A172 (cell line): ENCODE measurements at regions not wholly inside any gene's neighbourhood (a gene's known extent, or its start where the extent isn't known, plus 50 kb on each side); places are given as distances from the start of the nearest gene placed in this dataset.

ENCODE experiments used
- DNase-seq: peaks from one replicate; pipeline ENCODE4 v3.0.0-alpha.2; 2015; ENCODE audit warnings: low spot score

DNA sequence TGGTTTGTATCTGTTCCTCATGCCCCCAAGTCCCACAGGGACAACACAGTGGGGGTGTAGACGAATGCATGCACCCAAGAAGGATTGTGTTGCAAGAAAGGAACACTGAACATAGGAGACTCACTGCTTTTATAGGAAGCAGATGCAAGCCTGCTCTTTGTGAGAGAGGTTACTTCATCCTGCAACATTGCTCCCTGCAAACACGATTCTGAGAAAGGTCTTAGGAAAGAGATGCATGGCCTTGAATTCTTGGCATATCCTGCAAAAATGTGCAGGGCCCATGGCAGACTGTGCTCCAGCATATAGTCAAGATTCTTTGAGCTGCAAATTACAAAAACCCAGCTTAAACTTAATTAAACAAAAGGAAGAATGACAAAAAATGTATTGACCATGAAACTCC, 312.2 kb upstream of the MGAT5 start:
- DNase-seq, result no peak

DNA sequence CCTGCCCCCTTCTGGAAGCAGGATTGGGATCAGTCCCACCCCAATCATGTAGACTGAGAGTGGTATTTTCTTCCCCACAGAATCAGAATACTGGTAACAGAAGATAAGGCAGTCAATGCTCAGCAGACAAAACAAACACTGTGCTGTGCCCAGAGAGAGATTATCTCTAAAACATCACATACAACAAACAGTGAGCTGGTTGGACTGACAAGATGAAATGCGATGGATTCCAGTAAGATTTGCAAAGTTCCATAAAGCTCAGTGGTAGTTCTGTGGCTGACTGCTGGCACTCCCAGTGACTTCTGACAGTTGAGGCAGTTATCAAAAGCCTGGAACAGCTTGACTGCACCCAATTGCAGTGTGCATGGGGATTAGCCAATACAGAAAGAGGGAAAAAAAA, 311.5 kb upstream of the MGAT5 start:
- no peak for DNase-seq

DNA sequence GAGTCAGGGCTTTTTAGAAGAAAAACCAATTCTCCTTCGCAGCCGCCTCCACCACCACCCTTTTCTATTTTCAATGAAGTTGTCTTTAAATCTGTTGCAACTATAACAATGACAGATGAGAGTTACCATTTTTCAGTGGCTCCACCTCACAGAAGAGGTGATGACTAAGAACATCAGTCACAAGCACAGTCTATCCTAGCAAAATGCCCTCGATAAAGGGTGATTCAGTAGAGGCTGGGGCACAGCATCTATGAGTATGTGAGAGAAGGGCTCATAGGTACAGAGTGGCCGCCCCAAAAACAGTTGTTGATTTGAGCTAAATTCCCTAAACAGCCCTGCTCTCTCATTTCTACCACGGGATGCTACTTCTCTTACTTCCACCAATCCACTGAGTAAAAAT, 310.8 kb upstream of the MGAT5 start:
- no peak for DNase-seq

DNA sequence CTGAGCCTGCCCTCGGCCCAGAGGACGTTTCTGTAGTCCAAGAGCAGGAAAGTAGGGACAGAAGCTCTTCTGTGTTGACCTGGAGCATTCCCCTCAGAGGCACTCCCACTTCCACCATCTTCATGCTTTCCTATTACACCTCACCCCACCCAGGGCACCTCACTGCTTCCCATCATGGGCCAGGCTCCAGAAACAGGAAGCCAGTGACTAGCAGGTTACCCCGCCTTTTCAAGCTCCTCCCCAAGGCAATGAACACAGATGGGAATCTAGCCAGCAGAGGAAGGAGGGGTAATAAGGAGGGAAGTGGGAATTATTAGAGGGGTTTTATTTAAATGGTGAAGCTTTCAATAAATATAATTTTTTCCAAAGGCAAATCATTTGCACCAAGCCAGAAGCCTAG, 308.8 kb upstream of the MGAT5 start:
- no peak for DNase-seq

- DNase-seq, result no peak
These were observed 306.8 kb upstream of the MGAT5 start for GRCh38 chr2:133947057-133947456.

DNA sequence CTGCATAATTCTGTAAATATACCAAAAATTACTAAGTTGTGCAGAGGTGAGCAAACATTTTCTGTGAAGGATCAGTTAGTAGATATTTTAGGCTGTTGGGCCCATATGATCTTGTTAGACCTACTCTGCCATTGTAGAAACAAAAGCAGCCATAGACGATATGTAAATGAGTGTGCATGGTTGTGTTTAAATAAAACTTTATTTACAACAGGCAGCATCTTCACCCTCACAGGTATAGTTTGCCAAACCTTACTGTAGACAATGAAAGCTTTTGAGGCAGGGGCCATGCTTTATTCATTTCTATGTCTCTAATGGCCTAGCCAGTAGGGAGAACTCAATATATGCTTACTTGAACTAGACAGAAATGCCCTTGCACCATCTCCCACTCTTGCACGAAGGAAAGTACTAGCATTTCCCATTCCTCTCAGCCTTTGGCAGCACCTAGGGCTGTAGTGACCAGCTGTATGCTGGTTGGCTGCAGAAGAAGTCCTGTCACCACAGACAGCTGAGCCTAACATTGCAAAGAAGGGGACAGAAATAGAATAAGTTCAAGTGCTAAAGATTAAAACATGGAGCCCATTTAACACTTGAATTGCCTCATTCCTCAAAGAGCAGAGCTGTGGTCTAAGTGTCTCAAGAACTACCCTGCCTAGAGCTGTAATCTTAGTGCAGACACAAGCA, 305.1 kb upstream of the MGAT5 start:
- no peak for DNase-seq

GRCh38 chr2:133949595-133949994, 304.3 kb upstream of the MGAT5 start:
- DNase-seq, result no peak

- no peak for DNase-seq
These were observed 302.7 kb upstream of the MGAT5 start for GRCh38 chr2:133951209-133951608.

- DNase-seq, result no peak
These were observed 301.5 kb upstream of the MGAT5 start for GRCh38 chr2:133952420-133952819.

- DNase-seq, result no peak
These were observed 301.0 kb upstream of the MGAT5 start for GRCh38 chr2:133952896-133953295.

DNA sequence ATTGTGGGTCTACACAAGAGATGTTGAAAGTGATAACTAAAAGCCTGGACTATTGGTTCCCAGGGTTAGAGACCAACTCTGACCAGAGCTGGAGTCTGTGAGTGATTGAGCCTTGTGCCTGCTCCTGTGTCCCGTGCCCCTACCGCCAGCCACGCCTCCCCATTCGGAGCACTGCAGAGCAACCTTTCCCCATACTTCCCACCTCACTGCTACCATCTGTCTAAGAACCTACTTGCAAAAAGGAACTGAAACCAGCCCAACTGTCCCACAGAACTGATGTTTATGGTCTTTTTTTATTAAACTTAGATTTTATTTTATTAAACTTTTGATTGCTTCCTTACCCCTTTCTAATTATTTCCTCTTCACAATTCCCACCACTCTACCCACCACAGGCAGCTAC, 300.3 kb upstream of the MGAT5 start:
- no peak for DNase-seq

DNA sequence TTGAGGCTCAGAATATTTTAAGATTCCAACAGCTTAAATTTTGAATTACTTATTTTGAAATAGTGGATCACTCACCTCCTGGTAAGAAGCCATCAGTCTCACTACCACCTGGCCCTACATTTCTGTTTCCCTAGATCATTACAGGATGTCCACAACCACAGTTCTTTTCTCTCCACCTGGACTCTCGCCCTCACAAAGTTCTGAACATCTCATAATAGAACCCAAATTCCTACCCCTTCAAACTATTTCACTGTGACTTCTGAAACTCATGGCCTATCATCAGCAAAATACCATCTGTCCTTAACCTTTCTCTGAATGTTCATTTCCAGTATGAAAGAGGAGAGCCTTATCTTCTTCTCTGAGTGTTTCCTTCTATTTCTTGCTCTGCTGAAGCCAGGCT, 299.2 kb upstream of the MGAT5 start:
- DNase-seq, result no peak

- no peak for DNase-seq
These were observed 298.7 kb upstream of the MGAT5 start for GRCh38 chr2:133955169-133955568.

- DNase-seq, result no peak
These were observed 297.4 kb upstream of the MGAT5 start for GRCh38 chr2:133956434-133956935.

- DNase-seq, result no peak
These were observed 296.0 kb upstream of the MGAT5 start for GRCh38 chr2:133957724-133958480.

- DNase-seq, result no peak
These were observed 294.8 kb upstream of the MGAT5 start for GRCh38 chr2:133959066-133959465.

DNA sequence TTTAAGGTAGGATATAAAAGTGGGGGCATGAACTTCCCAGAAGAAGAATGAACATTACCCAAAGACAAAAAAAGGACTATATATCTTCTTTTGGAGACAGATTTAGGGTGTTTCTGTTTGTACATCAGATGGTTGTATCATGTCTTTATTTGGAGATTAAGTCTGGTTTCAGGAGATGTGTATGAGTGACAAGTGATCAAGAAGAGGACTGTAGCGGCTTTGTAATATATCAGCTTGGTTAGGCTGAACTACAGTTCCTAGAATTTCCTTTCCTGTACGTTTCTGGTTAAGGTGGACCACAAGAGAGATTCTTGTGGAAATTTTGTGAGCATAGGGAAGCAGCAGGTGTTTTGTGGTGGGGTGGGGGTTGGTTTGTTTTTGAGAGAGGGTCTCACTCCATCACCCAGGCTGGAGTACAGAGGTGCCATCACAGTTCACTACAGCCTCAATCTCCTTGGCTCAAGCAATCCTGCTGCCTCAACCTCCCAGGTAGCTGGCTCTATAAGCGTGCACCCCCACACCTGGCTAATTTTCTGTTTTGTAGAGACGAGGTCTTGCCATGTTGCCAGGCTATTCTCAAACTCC, 287.1 kb upstream of the MGAT5 start:
- DNase-seq, result no peak

GRCh38 chr2:133967326-133967725, 286.5 kb upstream of the MGAT5 start:
- no peak for DNase-seq

GRCh38 chr2:133968446-133968845, 285.4 kb upstream of the MGAT5 start:
- no peak for DNase-seq

DNA sequence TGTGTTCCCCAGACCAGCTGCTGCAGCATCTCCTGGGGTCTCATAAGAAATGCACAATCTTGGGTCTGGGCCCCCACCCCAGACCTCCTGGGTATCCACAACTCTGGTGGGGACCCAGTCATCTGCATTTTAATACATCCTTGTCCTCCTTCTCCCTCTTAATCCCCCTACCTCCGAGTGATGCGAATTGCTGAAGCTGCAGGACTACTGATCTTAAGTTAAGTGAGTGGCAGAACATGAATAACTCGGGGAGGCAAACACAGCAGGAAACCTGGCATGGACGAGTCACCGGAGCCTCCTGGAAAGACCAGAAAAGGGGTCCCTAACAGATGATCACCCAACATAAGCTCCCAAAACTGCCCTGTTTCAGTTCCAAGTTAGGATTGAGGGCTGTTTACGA, 283.2 kb upstream of the MGAT5 start:
- no peak for DNase-seq

GRCh38 chr2:133972297-133972696, 281.6 kb upstream of the MGAT5 start:
- DNase-seq, result no peak

- DNase-seq, result no peak
These were observed 281.1 kb upstream of the MGAT5 start for GRCh38 chr2:133972786-133973185.

DNA sequence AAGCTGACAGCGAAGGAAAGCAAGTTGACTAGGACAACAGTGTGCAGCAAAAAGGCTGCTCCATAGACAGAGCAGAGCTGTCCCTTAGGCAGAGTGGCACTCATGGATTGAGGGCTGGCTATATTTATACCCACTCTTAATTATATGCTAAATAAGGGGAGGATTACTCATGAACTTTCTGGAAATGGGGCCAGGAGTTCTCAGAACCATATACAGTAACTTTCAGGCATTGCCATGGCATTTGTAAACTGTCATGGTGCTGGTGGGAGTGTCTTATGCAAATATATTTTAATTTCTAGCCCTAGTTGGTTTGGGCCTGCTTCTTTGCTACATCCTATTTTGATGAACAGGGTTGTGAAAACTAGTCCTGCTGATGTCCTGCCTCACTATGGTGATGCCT, 279.5 kb upstream of the MGAT5 start:
- no peak for DNase-seq
